GM19438 (cell line): ENCODE measurements at regions not wholly inside any gene's neighbourhood (a gene's known extent, or its start where the extent isn't known, plus 50 kb on each side); places are given as distances from the start of the nearest gene placed in this dataset.
A peak's percentile ranks its signal among the peaks of the same experiment; 100 is the strongest.
"Not testable (repeated sequence)": the region's sequence is repeated elsewhere in the genome, so short reads cannot be mapped to it uniquely, and the experiment has no call there.

Experiments
- ATAC-seq: cut with Tn5 transposase; IDR thresholded peaks from one replicate; pipeline ENCODE4 v1.9.1; 2021; ENCODE audit warnings: low read depth; ENCODE audit not compliant: unreplicated experiment

GRCh38 chr11:112611771-112612170 is 349.4 kb upstream of the NCAM1 start:
- no peak for ATAC-seq

- no peak for ATAC-seq
These were observed 348.9 kb upstream of the NCAM1 start for GRCh38 chr11:112612250-112612849.

GRCh38 chr11:112613051-112613972 is 347.9 kb upstream of the NCAM1 start:
- ATAC-seq = no peak

GRCh38 chr11:112614605-112615004 is 346.6 kb upstream of the NCAM1 start:
- no peak for ATAC-seq

GRCh38 chr11:112615238-112615637 is 346.0 kb upstream of the NCAM1 start:
- no peak for ATAC-seq

- ATAC-seq = no peak
These were observed 345.3 kb upstream of the NCAM1 start for GRCh38 chr11:112615891-112616290.

GRCh38 chr11:112616327-112617097 is 344.7 kb upstream of the NCAM1 start:
- ATAC-seq = no peak

- no peak for ATAC-seq
These were observed 344.2 kb upstream of the NCAM1 start for GRCh38 chr11:112617098-112617425.

GRCh38 chr11:112617977-112618826 is 343.0 kb upstream of the NCAM1 start:
- ATAC-seq = no peak

- ATAC-seq = no peak
These were observed 342.1 kb upstream of the NCAM1 start for GRCh38 chr11:112619106-112619505.

- no peak for ATAC-seq
These were observed 340.4 kb upstream of the NCAM1 start for GRCh38 chr11:112620621-112621394.

GRCh38 chr11:112623057-112623456 is 338.2 kb upstream of the NCAM1 start:
- no peak for ATAC-seq

GRCh38 chr11:112624431-112624830 is 336.8 kb upstream of the NCAM1 start:
- no peak for ATAC-seq

GRCh38 chr11:112624971-112625370 is 336.2 kb upstream of the NCAM1 start:
- not testable (repeated sequence) for ATAC-seq

GRCh38 chr11:112625814-112626213 is 335.4 kb upstream of the NCAM1 start:
- no peak for ATAC-seq

- no peak for ATAC-seq
These were observed 334.5 kb upstream of the NCAM1 start for GRCh38 chr11:112626731-112627130.

GRCh38 chr11:112627588-112628045 is 333.6 kb upstream of the NCAM1 start:
- ATAC-seq = peak; percentile 43

- no peak for ATAC-seq
These were observed 332.5 kb upstream of the NCAM1 start for GRCh38 chr11:112628676-112629075.

- no peak for ATAC-seq
These were observed 330.7 kb upstream of the NCAM1 start for GRCh38 chr11:112630496-112630895.

GRCh38 chr11:112631333-112631732 is 329.9 kb upstream of the NCAM1 start:
- ATAC-seq = no peak
